ENCODE measurements at regions not wholly inside any gene's neighbourhood (a gene's known extent, or its start where the extent isn't known, plus 50 kb on each side); places are given as distances from the start of the nearest gene placed in this dataset.

- DNase-seq (ENCODE audit: low read depth) = no peak
- no peak for TF ChIP-seq CTCF (IDR thresholded peaks at IDR 0.05; ENCODE audit: control insufficient read depth, extremely low read depth, insufficient read depth)
- no peak overlapping the region for H3K4me3 ChIP-seq (ENCODE audit: low read depth, low read length)
Measured at GRCh38 chr12:29921307-29921706, 137.6 kb upstream of the TMTC1 start.

- H3K4me3 ChIP-seq (ENCODE audit: low read depth, low read length) = no peak overlapping the region
- TF ChIP-seq CTCF (IDR thresholded peaks at IDR 0.05; ENCODE audit: control insufficient read depth, extremely low read depth, insufficient read depth) = no peak
- DNase-seq (ENCODE audit: low read depth) = no peak
Measured at GRCh38 chr12:29908157-29908556, 124.4 kb upstream of the TMTC1 start.

GRCh38 chr12:29907461-29907860 lies 123.7 kb upstream of the TMTC1 start:
- H3K4me3 ChIP-seq (ENCODE audit: low read depth, low read length) = no peak overlapping the region
- no peak for TF ChIP-seq CTCF (IDR thresholded peaks at IDR 0.05; ENCODE audit: control insufficient read depth, extremely low read depth, insufficient read depth)
- no peak for DNase-seq (ENCODE audit: low read depth)

- no peak for TF ChIP-seq CTCF (IDR thresholded peaks at IDR 0.05; ENCODE audit: control insufficient read depth, extremely low read depth, insufficient read depth)
- no peak overlapping the region for H3K4me3 ChIP-seq (ENCODE audit: low read depth, low read length)
- no peak for DNase-seq (ENCODE audit: low read depth)
Measured at GRCh38 chr12:29902043-29902442, 118.3 kb upstream of the TMTC1 start.

GRCh38 chr12:29901585-29901984 lies 117.8 kb upstream of the TMTC1 start:
- TF ChIP-seq CTCF (IDR thresholded peaks at IDR 0.05; ENCODE audit: control insufficient read depth, extremely low read depth, insufficient read depth) = no peak
- no peak for DNase-seq (ENCODE audit: low read depth)
- no peak overlapping the region for H3K4me3 ChIP-seq (ENCODE audit: low read depth, low read length)

- TF ChIP-seq CTCF (IDR thresholded peaks at IDR 0.05; ENCODE audit: control insufficient read depth, extremely low read depth, insufficient read depth) = no peak
- no peak for DNase-seq (ENCODE audit: low read depth)
- no peak overlapping the region for H3K4me3 ChIP-seq (ENCODE audit: low read depth, low read length)
Measured at GRCh38 chr12:29899212-29899931, 115.6 kb upstream of the TMTC1 start.

GRCh38 chr12:29895966-29896365 lies 112.2 kb upstream of the TMTC1 start:
- no peak for DNase-seq (ENCODE audit: low read depth)
- TF ChIP-seq CTCF (IDR thresholded peaks at IDR 0.05; ENCODE audit: control insufficient read depth, extremely low read depth, insufficient read depth) = no peak
- no peak overlapping the region for H3K4me3 ChIP-seq (ENCODE audit: low read depth, low read length)

Data from LNCaP clone FGC (cell line).